NCI-H2107 treated with DMSO at 0.1 percent for 48 hours (cell line): ENCODE measurements at regions not wholly inside any gene's neighbourhood (a gene's known extent, or its start where the extent isn't known, plus 50 kb on each side); places are given as distances from the start of the nearest gene placed in this dataset.
"Not testable (repeated sequence)": the region's sequence is repeated elsewhere in the genome, so short reads cannot be mapped to it uniquely, and the experiment has no call there.

Experiments used
- DNase-seq: peaks from one replicate; lab custom pipeline; 2025; ENCODE audit not compliant: unreplicated experiment; lab: John Stamatoyannopoulos, UW

DNA sequence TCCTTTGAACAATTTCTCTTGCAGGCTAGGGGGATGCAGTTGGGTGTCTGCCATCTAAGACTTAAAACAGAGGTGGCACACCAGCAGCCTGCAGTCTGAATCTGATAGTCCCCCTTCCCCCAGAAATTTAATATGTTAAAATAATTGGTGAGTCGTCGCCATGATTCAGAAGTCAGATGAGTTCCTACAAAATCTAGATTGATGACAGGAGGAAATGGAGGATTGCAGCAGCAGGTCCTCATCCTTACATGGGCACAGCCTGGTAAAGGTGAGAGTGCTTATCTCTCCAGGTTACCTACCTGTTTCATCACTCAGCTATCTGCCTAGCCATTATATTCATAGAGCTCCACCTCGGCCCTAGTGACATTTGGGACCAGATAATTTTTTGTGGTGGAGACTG lies 112.3 kb downstream of the PCSK1 start:
- no peak for DNase-seq

GRCh38 chr5:96319981-96320739 lies 112.9 kb downstream of the PCSK1 start:
- DNase-seq, result not testable (repeated sequence)

- no peak for DNase-seq
Measured at GRCh38 chr5:96318569-96319110, 114.4 kb downstream of the PCSK1 start.

GRCh38 chr5:96317945-96318344 lies 115.1 kb downstream of the PCSK1 start:
- no peak for DNase-seq

GRCh38 chr5:96316487-96316886 lies 116.6 kb downstream of the PCSK1 start:
- no peak for DNase-seq

DNA sequence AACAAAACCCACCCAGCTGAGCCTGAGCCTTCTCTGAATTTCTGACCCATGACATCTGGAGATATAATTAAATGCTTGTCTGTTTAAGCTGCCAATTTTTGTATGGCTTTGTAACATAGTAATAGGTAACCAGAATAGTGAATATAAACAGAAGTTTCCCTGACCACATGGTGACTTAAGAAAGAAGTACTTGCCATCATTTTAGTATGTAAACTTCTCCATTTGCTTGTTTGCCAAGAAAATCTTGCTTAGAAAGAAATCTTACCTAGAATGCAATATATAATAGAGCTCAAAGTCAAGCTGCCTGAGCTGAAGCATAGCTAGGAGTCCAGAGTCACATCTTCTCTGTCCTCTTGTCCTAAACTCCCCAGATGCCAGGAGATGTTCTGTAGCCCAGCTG lies 117.0 kb downstream of the PCSK1 start:
- DNase-seq, result no peak

DNA sequence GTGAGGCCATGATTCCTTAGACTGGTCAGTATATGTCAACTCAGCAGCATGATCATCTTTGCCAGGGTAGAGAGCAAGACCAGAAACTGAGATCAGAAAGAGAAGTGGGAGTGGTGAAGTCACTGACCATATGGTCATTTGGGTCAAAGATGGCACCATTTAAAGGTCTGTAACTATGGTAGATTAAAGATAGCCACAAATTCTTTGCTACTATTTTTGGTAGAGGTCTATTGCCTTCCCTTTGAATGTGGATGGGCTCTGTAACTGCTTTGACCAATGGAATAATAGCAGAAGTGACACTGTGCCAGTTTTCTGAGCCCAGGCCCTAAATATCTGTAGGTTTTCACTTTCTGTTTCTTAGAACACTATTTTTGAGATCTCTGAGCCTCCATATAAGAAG lies 117.6 kb downstream of the PCSK1 start:
- DNase-seq, result no peak

DNA sequence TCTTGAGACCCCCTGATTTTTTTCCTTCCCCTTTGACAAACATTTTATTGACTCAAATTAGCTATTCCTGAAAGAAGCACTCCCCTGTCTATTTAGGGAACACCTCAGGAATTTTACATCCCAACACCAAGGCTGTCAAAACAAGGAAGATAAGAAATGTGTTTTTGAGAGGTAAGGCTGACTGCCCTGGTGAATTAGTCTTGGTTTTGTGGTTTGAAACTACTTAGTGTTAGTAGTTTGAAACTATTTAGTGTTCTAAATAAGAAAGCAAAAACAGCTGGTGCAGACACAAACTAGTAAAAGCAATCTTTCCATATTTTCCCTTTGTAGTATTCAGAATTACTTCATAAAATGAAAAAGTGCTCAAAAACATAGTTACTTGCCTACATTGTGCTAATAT lies 120.7 kb downstream of the PCSK1 start:
- DNase-seq, result no peak

DNA sequence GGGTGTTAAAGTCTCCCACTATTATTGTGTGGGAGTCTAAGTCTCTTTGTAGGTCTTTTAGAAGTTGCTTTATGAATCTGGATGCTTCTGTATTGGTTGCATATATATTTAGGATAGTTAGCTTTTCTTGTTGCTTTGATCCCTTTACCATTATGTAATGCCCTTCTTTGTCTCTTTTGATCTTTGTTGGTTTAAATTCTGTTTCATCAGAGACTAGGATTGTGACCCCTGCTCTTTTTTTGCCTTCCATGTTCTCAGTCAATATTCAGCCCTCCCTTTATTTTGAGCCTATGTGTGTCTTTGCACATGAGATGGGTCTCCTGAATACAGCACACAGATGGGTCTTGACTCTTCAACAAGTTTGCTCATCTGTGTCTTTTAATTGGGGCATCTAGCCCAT lies 126.0 kb downstream of the PCSK1 start:
- not testable (repeated sequence) for DNase-seq

- no peak for DNase-seq
Measured at GRCh38 chr5:96302174-96302738, 130.8 kb downstream of the PCSK1 start.

- DNase-seq, result no peak
Measured at GRCh38 chr5:96300976-96301375, 132.1 kb downstream of the PCSK1 start.

DNA sequence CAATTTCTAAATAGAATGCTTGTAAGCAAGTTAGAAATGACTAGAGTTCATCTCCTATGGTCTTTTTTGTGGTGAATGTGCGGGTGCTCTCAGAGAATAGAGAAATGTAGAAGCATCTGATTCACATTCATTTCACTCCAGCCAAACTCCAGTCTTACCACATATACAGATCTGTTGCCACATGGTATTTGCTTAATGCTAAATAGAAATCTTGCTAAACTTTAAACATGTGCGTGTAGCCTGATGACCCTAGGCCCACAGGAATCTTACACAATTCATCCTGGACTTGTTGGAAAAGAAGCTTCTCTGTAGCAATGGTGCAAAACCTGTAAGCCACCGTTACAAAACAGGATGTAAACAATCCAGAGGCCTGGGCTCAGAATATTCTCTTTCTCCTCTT lies 135.2 kb downstream of the PCSK1 start:
- no peak for DNase-seq

GRCh38 chr5:96297290-96297689 lies 135.8 kb downstream of the PCSK1 start:
- no peak for DNase-seq

DNA sequence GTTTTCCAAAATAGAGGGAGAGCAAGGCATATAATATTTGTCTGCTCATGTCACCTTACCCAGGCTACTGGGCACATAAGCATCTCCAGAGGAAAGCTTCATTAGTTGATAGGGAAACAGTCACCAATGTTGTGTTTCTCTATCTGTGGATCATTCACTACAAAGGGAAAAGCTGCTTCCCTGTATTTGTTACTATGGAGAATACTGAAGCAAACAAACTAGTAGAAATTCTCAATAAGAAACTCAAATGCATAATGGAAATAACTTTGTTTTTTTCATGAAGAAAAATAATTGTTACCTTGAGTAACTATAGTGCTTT lies 138.2 kb downstream of the PCSK1 start:
- DNase-seq, result no peak

DNA sequence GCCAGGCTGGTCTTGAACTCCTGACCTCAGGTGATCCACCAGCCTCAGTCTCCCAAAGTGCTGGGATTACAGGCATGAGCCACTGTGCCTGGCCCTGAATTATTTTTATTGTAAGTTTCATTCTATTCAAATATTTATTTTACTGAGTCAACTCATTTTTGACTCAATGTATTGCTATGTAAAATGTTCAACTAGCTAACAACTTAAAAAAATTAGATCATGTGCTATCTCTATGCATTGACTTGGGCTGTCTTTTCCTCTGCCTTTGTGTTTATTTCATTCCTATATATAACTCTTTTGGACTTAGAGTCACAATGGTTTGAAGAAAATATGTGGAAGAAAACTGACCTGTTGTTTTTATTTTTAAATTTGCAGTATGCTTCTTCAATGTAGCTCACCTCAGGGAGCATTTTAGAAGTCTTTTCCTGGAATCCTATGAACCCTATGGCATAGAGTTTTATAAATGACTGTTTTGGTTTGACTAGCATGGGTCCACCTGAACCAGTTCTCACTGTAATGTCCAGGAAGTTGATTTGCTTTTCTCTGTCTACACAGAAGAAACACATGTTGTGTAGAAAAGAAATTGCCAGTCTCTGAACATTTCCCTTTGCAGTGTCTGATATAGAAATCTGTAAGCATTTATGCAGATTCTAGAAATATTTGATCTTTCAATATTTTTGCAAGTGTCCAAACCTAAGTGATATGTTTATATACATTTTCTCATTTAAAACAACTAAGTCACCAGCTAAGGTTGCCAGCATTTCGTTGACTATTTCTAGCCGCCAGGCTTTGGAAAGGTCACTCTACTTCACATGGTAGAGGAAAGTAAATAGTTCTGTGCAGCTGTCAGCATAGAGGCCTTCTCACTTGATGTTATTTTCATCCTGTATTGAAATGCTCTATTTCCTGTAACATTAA lies 138.8 kb downstream of the PCSK1 start:
- DNase-seq, result no peak

- DNase-seq, result no peak
Measured at GRCh38 chr5:96292582-96293247, 140.3 kb downstream of the PCSK1 start.

- DNase-seq, result not testable (repeated sequence)
Measured at GRCh38 chr5:96289287-96289686, 143.8 kb downstream of the PCSK1 start.

DNA sequence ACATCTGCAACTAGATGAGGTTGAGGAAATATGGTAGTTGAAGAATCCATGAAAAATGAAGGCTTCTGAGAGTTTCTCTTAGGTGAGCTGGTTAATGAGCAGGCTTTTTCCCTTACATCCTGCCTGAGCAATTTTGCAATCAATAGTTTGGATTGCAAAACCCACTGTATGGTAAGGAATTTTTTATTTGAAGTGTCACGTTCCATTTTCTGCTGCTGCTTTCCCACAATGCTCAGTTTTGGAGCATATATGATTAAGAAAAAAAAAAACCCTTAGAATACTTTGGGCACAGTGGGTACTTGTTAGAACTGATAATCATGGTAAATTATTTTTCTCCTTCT lies 144.2 kb downstream of the PCSK1 start:
- DNase-seq, result no peak

- DNase-seq, result no peak
Measured at GRCh38 chr5:96288166-96288844, 144.7 kb downstream of the PCSK1 start.

DNA sequence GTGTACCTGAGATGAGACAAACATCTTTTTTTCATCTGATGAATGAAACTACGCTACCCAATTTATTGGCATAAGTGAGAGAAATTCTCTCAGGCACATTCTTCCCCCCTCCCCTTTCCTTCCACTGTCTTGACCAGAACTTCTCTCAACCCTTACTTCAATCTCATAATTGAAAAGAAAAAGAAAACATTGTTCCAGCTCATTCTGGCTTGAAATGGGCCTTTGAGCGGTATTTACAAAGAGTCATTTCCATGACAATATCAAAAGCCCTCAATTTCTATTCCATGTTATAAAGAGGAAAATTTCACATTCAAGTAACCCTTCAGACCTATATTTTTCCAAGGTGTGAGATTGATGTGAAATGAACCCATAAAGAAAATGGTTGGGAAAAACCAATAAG lies 145.9 kb downstream of the PCSK1 start:
- DNase-seq, result no peak

- no peak for DNase-seq
Measured at GRCh38 chr5:96285823-96286222, 147.2 kb downstream of the PCSK1 start.
